HEK293 (cell line): ENCODE measurements at regions not wholly inside any gene's neighbourhood (a gene's known extent, or its start where the extent isn't known, plus 50 kb on each side); places are given as distances from the start of the nearest gene placed in this dataset.

Source experiments
- CTCF ChIA-PET: fragments of 350-600 bp; formaldehyde crosslinking; extraction: SDS; loops from one replicate; lab custom pipeline; 2021; ENCODE audit warnings: antibody characterized with exemption; lab: Yijun Ruan, JAX
- POLR2A ChIA-PET: fragments of 300-600 bp; formaldehyde crosslinking; extraction: SDS; loops from one replicate; lab custom pipeline; 2020; ENCODE audit warnings: antibody characterized with exemption, inconsistent platforms; lab: Yijun Ruan, JAX
- H3K27ac ChIP-seq: fragments of 200-500 bp; sonication (Bioruptor generic); 2 replicates; pipeline ENCODE4 v1.5.1; 2014; ENCODE audit warnings: low read depth, low read length, control low read depth, inconsistent platforms; ENCODE audit errors: extremely low read depth
- H3K36me3 ChIP-seq, 2 experiments: fragments of 200-500 bp in 1 of 2; sonication (Bioruptor generic) in 1 of 2; 1 replicate in 1 of 2; 2 replicates in 1 of 2; pipeline ENCODE4 v1.5.1; 2014 to 2017; ENCODE audit warnings: inconsistent platforms in 2 of 2, low read length in 2 of 2; ENCODE audit not compliant: control insufficient read depth in 2 of 2, insufficient read depth in 1 of 2
- H3K4me1 ChIP-seq: fragments of 200-500 bp; sonication (Bioruptor generic); 2 replicates; pipeline ENCODE4 v1.5.1; 2014; ENCODE audit warnings: mild to moderate bottlenecking, low read length, inconsistent platforms; ENCODE audit not compliant: control insufficient read depth, insufficient read depth
- H3K4me3 ChIP-seq: 2 replicates; pipeline ENCODE4 v1.5.1; 2011; ENCODE audit warnings: low read depth, mild to moderate bottlenecking, control low read depth, low read length, moderate library complexity
- H3K9me3 ChIP-seq: fragments of 200-500 bp; sonication (Bioruptor generic); 2 replicates; pipeline ENCODE4 v1.5.1; 2014; ENCODE audit warnings: low read depth, low read length, inconsistent platforms; ENCODE audit not compliant: control insufficient read depth, insufficient read depth
- GLIS2 ChIP-seq: fragments of 450-650 bp; formaldehyde crosslinking; IDR thresholded peaks from 2 replicates; pipeline ENCODE4 v1.5.1; 2016; ENCODE audit warnings: missing biosample characterization, missing genetic modification characterization
- KLF8 ChIP-seq: fragments of 450-650 bp; formaldehyde crosslinking; IDR thresholded peaks from 2 replicates; pipeline ENCODE4 v1.5.1; 2016; ENCODE audit warnings: missing biosample characterization, missing genetic modification characterization
- KLF9 ChIP-seq: fragments of 450-650 bp; formaldehyde crosslinking; IDR thresholded peaks from 2 replicates; pipeline ENCODE4 v1.5.1; 2016; ENCODE audit warnings: missing biosample characterization, missing genetic modification characterization, low read depth
- YY2 ChIP-seq: fragments of 450-650 bp; formaldehyde crosslinking; IDR thresholded peaks from 2 replicates; pipeline ENCODE4 v1.5.1; 2016; ENCODE audit warnings: missing biosample characterization, missing genetic modification characterization
- ZBTB48 ChIP-seq: fragments of 450-650 bp; formaldehyde crosslinking; IDR thresholded peaks from 2 replicates; pipeline ENCODE4 v1.5.1; 2016; ENCODE audit warnings: missing biosample characterization, missing genetic modification characterization
- ZBTB7A ChIP-seq: fragments of 450-650 bp; formaldehyde crosslinking; IDR thresholded peaks from 2 replicates; pipeline ENCODE4 v1.5.1; 2016; ENCODE audit warnings: low read depth, missing biosample characterization, missing genetic modification characterization
- ZIC2 ChIP-seq: fragments of 450-650 bp; formaldehyde crosslinking; IDR thresholded peaks from 2 replicates; pipeline ENCODE4 v1.5.1; 2016; ENCODE audit warnings: missing biosample characterization, missing genetic modification characterization
- ZNF10 ChIP-seq: fragments of 450-650 bp; formaldehyde crosslinking; IDR thresholded peaks from 2 replicates; pipeline ENCODE4 v1.5.1; 2017; ENCODE audit warnings: missing biosample characterization, missing genetic modification characterization
- ZNF132 ChIP-seq: fragments of 450-650 bp; formaldehyde crosslinking; IDR thresholded peaks from 2 replicates; pipeline ENCODE4 v1.5.1; 2017; ENCODE audit warnings: missing biosample characterization, missing genetic modification characterization, borderline replicate concordance
- ZNF140 ChIP-seq: fragments of 450-650 bp; formaldehyde crosslinking; IDR thresholded peaks from 2 replicates; pipeline ENCODE4 v1.5.1; 2016; ENCODE audit warnings: missing biosample characterization, missing genetic modification characterization
- ZNF146 ChIP-seq: fragments of 450-650 bp; formaldehyde crosslinking; IDR thresholded peaks from 2 replicates; pipeline ENCODE4 v1.5.1; 2016; ENCODE audit warnings: missing biosample characterization, missing genetic modification characterization
- ZNF155 ChIP-seq: fragments of 450-650 bp; formaldehyde crosslinking; IDR thresholded peaks from 2 replicates; pipeline ENCODE4 v1.5.1; 2016; ENCODE audit warnings: missing biosample characterization, missing genetic modification characterization
- ZNF335 ChIP-seq: fragments of 450-650 bp; formaldehyde crosslinking; conservative IDR thresholded peaks from 2 replicates; pipeline ENCODE4 v1.5.1; 2016; ENCODE audit warnings: missing biosample characterization, missing genetic modification characterization
- ZNF37A ChIP-seq: fragments of 450-650 bp; IDR thresholded peaks from 2 replicates; pipeline ENCODE4 v1.5.1; 2018; ENCODE audit warnings: missing biosample characterization, missing genetic modification characterization
- ZNF433 ChIP-seq: fragments of 450-650 bp; formaldehyde crosslinking; IDR thresholded peaks from 2 replicates; pipeline ENCODE4 v1.5.1; 2016; ENCODE audit warnings: missing biosample characterization, missing genetic modification characterization, low read depth
- ZNF48 ChIP-seq: fragments of 450-650 bp; formaldehyde crosslinking; IDR thresholded peaks from 2 replicates; pipeline ENCODE4 v1.5.1; 2016; ENCODE audit warnings: missing biosample characterization, missing genetic modification characterization
- ZNF585B ChIP-seq: fragments of 450-650 bp; formaldehyde crosslinking; IDR thresholded peaks from 2 replicates; pipeline ENCODE4 v1.5.1; 2016; ENCODE audit warnings: missing biosample characterization, missing genetic modification characterization
- ZNF654 ChIP-seq: fragments of 450-650 bp; formaldehyde crosslinking; IDR thresholded peaks from 2 replicates; pipeline ENCODE4 v1.5.1; 2016; ENCODE audit warnings: low read depth, missing biosample characterization, missing genetic modification characterization
- ZNF660 ChIP-seq: fragments of 450-650 bp; IDR thresholded peaks from 2 replicates; pipeline ENCODE4 v1.5.1; 2018; ENCODE audit warnings: missing biosample characterization, mild to moderate bottlenecking, missing genetic modification characterization
- TF ChIP-seq, protein P1 (sequence below): fragments of 450-650 bp; formaldehyde crosslinking; IDR thresholded peaks from 2 replicates; pipeline ENCODE4 v1.5.1; 2017; ENCODE audit warnings: missing biosample characterization, missing genetic modification characterization
- TF ChIP-seq, protein P2 (sequence below): fragments of 450-650 bp; formaldehyde crosslinking; IDR thresholded peaks from 2 replicates; pipeline ENCODE4 v1.5.1; 2016; ENCODE audit warnings: missing biosample characterization, missing genetic modification characterization

DNA sequence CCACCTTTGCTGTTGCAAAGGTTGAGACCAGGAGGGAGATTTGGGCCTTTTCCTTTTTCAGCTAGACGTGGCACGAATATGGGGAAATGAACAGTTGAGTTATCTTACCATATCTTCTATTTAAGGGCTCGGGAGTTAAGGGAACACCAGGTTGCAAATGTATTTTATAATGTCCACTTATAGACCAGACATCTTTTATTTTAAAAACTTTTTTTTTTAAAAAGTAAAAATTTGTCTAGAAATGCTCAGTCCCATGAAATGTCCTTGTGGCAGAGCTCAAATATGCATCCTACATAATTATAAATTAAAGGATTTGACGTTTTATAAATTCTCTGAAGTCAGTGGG, 103.6 kb upstream of the VEPH1 start:
- POLR2A ChIA-PET: interaction anchor here (0.5 kb wide), 1 partner anchor 964 kb away, joined by 3 read pairs; the partner anchor contains the start of gene MLF1
- Histone ChIP-seq H3K36me3 (no peaks in the 10 kb centered on the region), H3K4me3 (no peak overlapping the region), H3K27ac (no peak overlapping the region), H3K9me3 (no peaks in the 10 kb centered on the region), H3K4me1 (no peaks in the 10 kb centered on the region)
- CTCF ChIA-PET: interaction anchor here (0.5 to 2.0 kb wide), 27 partner anchors 8 to 1347 kb away, joined by 3 to 8 read pairs (median 3); no protein-coding TSS in a partner anchor
- TF ChIP-seq ZNF335 (tag by site-specific recombination): peak; percentile 30; the same call in 1 of the 2 replicates
- TF ChIP-seq ZNF10: no peak

DNA sequence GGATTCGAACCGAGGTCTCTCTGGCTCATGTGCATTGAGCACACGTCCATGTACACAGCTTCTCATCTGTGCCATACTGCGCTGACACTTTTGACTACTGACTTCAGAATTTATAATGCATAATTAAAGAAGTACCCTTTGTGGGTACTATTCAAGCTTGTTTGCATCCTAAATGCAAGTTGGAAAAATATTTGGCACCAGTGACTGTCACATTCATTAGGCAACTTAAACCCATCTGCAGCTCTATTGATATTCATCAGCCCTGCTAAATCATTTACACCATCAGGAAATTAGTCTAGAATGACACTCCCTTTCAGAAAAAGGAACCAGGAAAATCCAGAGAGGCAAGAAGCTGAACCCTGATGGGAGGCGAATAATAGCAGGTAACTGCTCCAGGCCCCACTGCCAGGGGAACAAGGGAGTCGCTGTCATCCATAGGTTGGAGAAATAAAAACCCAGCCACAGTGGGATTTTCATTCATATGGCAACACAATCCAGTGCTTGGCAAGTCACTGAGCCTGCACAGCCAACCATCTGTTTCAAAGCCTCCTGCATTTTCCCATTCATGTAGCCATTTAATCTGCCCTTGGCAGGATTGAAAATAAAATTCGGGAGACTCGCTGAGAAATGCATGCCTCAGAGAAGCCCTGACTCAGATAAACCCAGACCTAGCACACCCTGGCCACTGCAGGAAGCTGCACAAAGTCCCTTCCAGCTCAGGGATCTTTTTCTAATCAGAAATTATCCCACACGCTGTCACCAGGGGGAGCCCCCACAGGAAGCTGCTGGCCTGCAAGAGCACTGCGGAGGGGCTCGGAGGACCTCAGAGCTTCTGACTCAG, 103.0 kb upstream of the VEPH1 start:
- POLR2A ChIA-PET: interaction anchor here (0.5 kb wide), 1 partner anchor 965 kb away, joined by 3 read pairs; the partner anchor contains the start of gene MLF1
- CTCF ChIA-PET: interaction anchor here (0.6 to 2.0 kb wide), 32 partner anchors 8 to 1209 kb away, joined by 3 to 8 read pairs (median 3); no protein-coding TSS in a partner anchor

DNA sequence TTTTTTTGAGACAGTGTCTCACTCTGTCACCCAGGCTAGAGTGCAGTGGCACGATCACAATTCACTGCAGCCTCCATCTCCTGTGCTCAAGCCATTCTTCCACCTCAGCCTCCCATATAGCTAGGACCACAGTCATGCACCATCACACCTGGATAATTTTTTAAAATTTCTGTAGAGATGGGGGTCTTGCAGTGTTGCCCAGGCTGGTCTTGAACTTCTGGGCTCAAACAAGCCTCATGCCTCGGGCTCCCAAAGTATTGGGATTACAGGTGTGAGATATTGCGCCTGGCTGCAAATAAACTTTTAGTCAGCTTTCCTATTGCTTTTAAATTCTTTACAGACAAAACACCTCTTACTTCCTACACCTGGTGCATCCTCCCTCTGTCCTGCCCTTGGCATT, 102.1 kb upstream of the VEPH1 start:
- TF ChIP-seq ZNF433 (tag by site-specific recombination): no peak
- TF ChIP-seq, protein P1, sequence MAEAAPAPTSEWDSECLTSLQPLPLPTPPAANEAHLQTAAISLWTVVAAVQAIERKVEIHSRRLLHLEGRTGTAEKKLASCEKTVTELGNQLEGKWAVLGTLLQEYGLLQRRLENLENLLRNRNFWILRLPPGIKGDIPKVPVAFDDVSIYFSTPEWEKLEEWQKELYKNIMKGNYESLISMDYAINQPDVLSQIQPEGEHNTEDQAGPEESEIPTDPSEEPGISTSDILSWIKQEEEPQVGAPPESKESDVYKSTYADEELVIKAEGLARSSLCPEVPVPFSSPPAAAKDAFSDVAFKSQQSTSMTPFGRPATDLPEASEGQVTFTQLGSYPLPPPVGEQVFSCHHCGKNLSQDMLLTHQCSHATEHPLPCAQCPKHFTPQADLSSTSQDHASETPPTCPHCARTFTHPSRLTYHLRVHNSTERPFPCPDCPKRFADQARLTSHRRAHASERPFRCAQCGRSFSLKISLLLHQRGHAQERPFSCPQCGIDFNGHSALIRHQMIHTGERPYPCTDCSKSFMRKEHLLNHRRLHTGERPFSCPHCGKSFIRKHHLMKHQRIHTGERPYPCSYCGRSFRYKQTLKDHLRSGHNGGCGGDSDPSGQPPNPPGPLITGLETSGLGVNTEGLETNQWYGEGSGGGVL (tag by site-specific recombination): no peak
- TF ChIP-seq ZNF585B (tag by site-specific recombination): no peak
- no peak for TF ChIP-seq ZNF155 (tag by site-specific recombination)
- no peak for TF ChIP-seq KLF8 (tag by site-specific recombination)
- no peak for TF ChIP-seq ZBTB7A (tag by site-specific recombination)
- TF ChIP-seq ZNF10: no peak
- TF ChIP-seq ZNF146: no peak
- TF ChIP-seq ZIC2 (tag by site-specific recombination): no peak
- no peak for TF ChIP-seq ZNF140 (tag by site-specific recombination)
- TF ChIP-seq ZNF132 (tag by site-specific recombination): no peak
- TF ChIP-seq ZNF48 (tag by site-specific recombination): no peak
- no peak for TF ChIP-seq ZNF37A (tag by site-specific recombination)
- TF ChIP-seq YY2 (tag by site-specific recombination): no peak
- TF ChIP-seq ZNF660 (tag by site-specific recombination): no peak
- H3K27ac ChIP-seq: no peak overlapping the region
- CTCF ChIA-PET: interaction anchor here (0.6 to 1.8 kb wide), 9 partner anchors 7 to 1641 kb away, joined by 3 to 8 read pairs (median 3); no protein-coding TSS in a partner anchor
- no peaks in the 10 kb centered on the region for H3K4me1 ChIP-seq
- no peaks in the 10 kb centered on the region for H3K9me3 ChIP-seq
- no peak overlapping the region for H3K4me3 ChIP-seq
- POLR2A ChIA-PET: no interaction called here
- H3K36me3 ChIP-seq: no peaks in the 10 kb centered on the region

More for the DNA sequence above, 103.0 kb upstream of the VEPH1 start:
- Histone ChIP-seq H3K9me3 (no peaks in the 10 kb centered on the region), H3K4me1 (no peaks in the 10 kb centered on the region), H3K27ac (no peak overlapping the region), H3K36me3 (no peaks in the 10 kb centered on the region), H3K4me3 (no peak overlapping the region)
- TF ChIP-seq ZNF37A (tag by site-specific recombination): no peak
- TF ChIP-seq, protein P2, sequence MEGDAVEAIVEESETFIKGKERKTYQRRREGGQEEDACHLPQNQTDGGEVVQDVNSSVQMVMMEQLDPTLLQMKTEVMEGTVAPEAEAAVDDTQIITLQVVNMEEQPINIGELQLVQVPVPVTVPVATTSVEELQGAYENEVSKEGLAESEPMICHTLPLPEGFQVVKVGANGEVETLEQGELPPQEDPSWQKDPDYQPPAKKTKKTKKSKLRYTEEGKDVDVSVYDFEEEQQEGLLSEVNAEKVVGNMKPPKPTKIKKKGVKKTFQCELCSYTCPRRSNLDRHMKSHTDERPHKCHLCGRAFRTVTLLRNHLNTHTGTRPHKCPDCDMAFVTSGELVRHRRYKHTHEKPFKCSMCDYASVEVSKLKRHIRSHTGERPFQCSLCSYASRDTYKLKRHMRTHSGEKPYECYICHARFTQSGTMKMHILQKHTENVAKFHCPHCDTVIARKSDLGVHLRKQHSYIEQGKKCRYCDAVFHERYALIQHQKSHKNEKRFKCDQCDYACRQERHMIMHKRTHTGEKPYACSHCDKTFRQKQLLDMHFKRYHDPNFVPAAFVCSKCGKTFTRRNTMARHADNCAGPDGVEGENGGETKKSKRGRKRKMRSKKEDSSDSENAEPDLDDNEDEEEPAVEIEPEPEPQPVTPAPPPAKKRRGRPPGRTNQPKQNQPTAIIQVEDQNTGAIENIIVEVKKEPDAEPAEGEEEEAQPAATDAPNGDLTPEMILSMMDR (tag by site-specific recombination): peak; percentile 66
- no peak for TF ChIP-seq KLF9 (tag by site-specific recombination)
- 0 out of 2 replicates have a peak, but pooled peaks have one; percentile 13 for TF ChIP-seq ZNF654 (tag by site-specific recombination)
- TF ChIP-seq ZBTB48 (tag by site-specific recombination): peak; percentile 31; the same call in 1 of the 2 replicates
- TF ChIP-seq ZNF660 (tag by site-specific recombination): 0 out of 2 replicates have a peak, but pooled peaks have one; percentile 37
- TF ChIP-seq GLIS2 (tag by site-specific recombination): peak; percentile 23; the same call in 1 of the 2 replicates
- no peak for TF ChIP-seq ZNF10
